ENCODE measurements at regions not wholly inside any gene's neighbourhood (a gene's known extent, or its start where the extent isn't known, plus 50 kb on each side); places are given as distances from the start of the nearest gene placed in this dataset.

DNA sequence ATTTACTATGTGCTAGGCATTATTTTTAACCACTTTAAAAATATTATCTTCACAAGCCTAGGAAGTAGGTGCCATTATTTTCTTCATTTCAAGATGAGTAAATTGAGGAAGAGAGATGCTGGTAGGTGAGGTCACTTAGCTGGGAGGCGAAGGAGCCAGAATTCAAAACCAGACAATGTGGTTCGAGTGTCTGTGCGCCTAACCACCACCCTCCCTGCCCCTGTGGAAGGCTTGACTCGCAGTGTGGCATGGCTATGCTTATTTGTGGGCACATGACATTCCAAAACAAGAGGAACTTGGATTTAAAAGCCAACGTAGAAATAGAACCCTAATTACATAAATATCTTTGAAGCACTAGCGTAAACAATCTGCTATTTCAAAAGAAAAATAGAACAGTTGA is 226.6 kb upstream of the PITX2 start:
- Histone ChIP-seq H3K4me2 (ENCODE audit: control insufficient read depth, extremely low read depth, insufficient read depth, low read depth, low read length) (no peak overlapping the region), H3K36me3 (ENCODE audit: control insufficient read depth in 2 of 2, extremely low read depth in 1 of 2, insufficient read depth in 2 of 2, low read length in 2 of 2) (no peaks in the 10 kb centered on the region), H3K79me2 (ENCODE audit: control insufficient read depth, insufficient read depth, low read length) (no peaks in the 10 kb centered on the region), H3K9me3 (ENCODE audit: control insufficient read depth, low read depth, low read length) (no peaks in the 10 kb centered on the region), H3K4me1 (ENCODE audit: control insufficient read depth, extremely low read depth, insufficient read depth, low read length) (no peaks in the 10 kb centered on the region), H2AFZ (ENCODE audit: control insufficient read depth, low read length) (no peak overlapping the region), H3K9me1 (ENCODE audit: control insufficient read depth, extremely low read depth, insufficient read depth, low read length) (no peaks in the 10 kb centered on the region), H3K4me3 (ENCODE audit: control insufficient read depth in 2 of 3, extremely low read depth in 1 of 3, insufficient read depth in 2 of 3, low read depth in 1 of 3, low read length in 3 of 3) (no peak overlapping the region), H4K20me1 (ENCODE audit: control insufficient read depth, extremely low read depth, insufficient read depth, low read length) (no peaks in the 10 kb centered on the region), H3K9ac (ENCODE audit: control insufficient read depth, extremely low read depth, insufficient read depth, low read length) (no peak overlapping the region), H3K27ac (ENCODE audit: control insufficient read depth, insufficient read depth, low read length) (no peak overlapping the region), H3K27me3 (ENCODE audit: control insufficient read depth, extremely low read depth, insufficient read depth, low read length) (no peaks in the 10 kb centered on the region)
- DNase-seq (ENCODE audit: low read depth, low spot score) (no peak), FAIRE-seq (no peak)
- dilution Hi-C loops (cut with MboI; ENCODE audit: extremely low pct_ligation_motif_present, low sequenced_read_pairs): no loop called here
- no peak for TF ChIP-seq EZH2 (IDR thresholded peaks at IDR 0.05; ENCODE audit: low read length)
- TF ChIP-seq, protein P1, sequence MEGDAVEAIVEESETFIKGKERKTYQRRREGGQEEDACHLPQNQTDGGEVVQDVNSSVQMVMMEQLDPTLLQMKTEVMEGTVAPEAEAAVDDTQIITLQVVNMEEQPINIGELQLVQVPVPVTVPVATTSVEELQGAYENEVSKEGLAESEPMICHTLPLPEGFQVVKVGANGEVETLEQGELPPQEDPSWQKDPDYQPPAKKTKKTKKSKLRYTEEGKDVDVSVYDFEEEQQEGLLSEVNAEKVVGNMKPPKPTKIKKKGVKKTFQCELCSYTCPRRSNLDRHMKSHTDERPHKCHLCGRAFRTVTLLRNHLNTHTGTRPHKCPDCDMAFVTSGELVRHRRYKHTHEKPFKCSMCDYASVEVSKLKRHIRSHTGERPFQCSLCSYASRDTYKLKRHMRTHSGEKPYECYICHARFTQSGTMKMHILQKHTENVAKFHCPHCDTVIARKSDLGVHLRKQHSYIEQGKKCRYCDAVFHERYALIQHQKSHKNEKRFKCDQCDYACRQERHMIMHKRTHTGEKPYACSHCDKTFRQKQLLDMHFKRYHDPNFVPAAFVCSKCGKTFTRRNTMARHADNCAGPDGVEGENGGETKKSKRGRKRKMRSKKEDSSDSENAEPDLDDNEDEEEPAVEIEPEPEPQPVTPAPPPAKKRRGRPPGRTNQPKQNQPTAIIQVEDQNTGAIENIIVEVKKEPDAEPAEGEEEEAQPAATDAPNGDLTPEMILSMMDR (optimal IDR thresholded peaks at IDR 0.05 in 1 of 3, IDR thresholded peaks at IDR 0.05 in 1 of 3, conservative IDR thresholded peaks at IDR 0.05 in 1 of 3; ENCODE audit: extremely low read depth in 1 of 3, insufficient read depth in 2 of 3, low read length in 3 of 3): no peak

DNA sequence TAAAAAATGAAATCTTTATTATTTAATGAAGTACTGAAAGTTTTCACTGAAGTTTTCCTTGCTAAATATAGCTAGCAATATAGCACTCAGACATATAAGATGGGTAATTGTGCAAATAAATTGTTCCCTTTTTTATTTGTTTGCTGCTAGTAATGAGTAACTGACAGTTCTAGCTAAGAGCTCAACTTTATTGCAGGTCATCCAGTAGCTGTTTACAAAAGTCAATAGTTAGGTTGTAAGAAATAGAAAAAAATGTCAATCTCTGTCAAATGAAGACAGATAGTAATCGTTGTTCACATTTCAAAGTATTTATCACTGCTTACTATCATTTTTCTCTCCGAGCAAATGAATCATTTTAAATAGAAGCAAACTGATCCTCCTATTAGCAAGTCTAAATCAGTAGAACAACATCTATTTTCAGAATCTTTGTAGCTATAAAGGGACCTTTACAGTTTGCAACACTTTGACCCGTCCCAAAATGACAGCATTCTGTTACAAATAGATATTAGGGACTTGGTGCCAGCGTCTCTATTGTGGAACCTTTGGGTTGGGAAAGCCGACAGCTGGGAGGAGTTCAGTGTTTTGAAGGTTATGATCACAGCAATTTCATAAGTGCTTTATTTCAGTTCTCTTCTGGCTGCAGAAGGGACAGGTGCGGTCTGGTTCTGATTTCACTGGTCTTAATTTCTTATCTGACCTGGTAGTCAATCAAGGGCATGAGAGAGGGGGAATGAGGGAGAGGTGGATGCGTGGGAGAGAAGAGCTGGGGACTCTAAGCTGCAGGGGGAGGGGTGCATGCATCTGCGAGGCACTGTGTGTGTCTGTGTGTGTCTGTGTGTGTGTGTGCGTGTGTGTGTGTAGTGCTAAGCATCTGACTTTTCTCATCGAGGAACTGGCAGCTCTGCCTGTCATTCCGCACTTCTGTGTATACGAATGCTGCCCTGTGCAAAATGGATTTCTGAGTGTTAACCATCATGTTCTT is 227.9 kb upstream of the PITX2 start:
- FAIRE-seq (no peak), DNase-seq (ENCODE audit: low read depth, low spot score) (no peak)
- no peaks in the 10 kb centered on the region for H3K36me3 ChIP-seq (ENCODE audit: control insufficient read depth in 2 of 2, extremely low read depth in 1 of 2, insufficient read depth in 2 of 2, low read length in 2 of 2)
- H3K27ac ChIP-seq (ENCODE audit: control insufficient read depth, insufficient read depth, low read length): no peak overlapping the region
- H3K4me1 ChIP-seq (ENCODE audit: control insufficient read depth, extremely low read depth, insufficient read depth, low read length): no peaks in the 10 kb centered on the region
- TF ChIP-seq, protein P1 (optimal IDR thresholded peaks at IDR 0.05 in 1 of 3, IDR thresholded peaks at IDR 0.05 in 1 of 3, conservative IDR thresholded peaks at IDR 0.05 in 1 of 3; ENCODE audit: extremely low read depth in 1 of 3, insufficient read depth in 2 of 3, low read length in 3 of 3): no peak
- no peak for TF ChIP-seq EZH2 (IDR thresholded peaks at IDR 0.05; ENCODE audit: low read length)
- dilution Hi-C loops (cut with MboI; ENCODE audit: extremely low pct_ligation_motif_present, low sequenced_read_pairs): no loop called here
- no peak overlapping the region for H3K4me2 ChIP-seq (ENCODE audit: control insufficient read depth, extremely low read depth, insufficient read depth, low read depth, low read length)
- no peak overlapping the region for H3K9ac ChIP-seq (ENCODE audit: control insufficient read depth, extremely low read depth, insufficient read depth, low read length)
- H3K9me1 ChIP-seq (ENCODE audit: control insufficient read depth, extremely low read depth, insufficient read depth, low read length): no peaks in the 10 kb centered on the region
- no peaks in the 10 kb centered on the region for H3K79me2 ChIP-seq (ENCODE audit: control insufficient read depth, insufficient read depth, low read length)
- H2AFZ ChIP-seq (ENCODE audit: control insufficient read depth, low read length): no peak overlapping the region
- H3K4me3 ChIP-seq (ENCODE audit: control insufficient read depth in 2 of 3, extremely low read depth in 1 of 3, insufficient read depth in 2 of 3, low read depth in 1 of 3, low read length in 3 of 3): no peak overlapping the region
- H4K20me1 ChIP-seq (ENCODE audit: control insufficient read depth, extremely low read depth, insufficient read depth, low read length): no peaks in the 10 kb centered on the region
- no peaks in the 10 kb centered on the region for H3K9me3 ChIP-seq (ENCODE audit: control insufficient read depth, low read depth, low read length)
- no peaks in the 10 kb centered on the region for H3K27me3 ChIP-seq (ENCODE audit: control insufficient read depth, extremely low read depth, insufficient read depth, low read length)

All from keratinocyte (primary cell).